ENCODE measurements at regions not wholly inside any gene's neighbourhood (a gene's known extent, or its start where the extent isn't known, plus 50 kb on each side); places are given as distances from the start of the nearest gene placed in this dataset.

DNA sequence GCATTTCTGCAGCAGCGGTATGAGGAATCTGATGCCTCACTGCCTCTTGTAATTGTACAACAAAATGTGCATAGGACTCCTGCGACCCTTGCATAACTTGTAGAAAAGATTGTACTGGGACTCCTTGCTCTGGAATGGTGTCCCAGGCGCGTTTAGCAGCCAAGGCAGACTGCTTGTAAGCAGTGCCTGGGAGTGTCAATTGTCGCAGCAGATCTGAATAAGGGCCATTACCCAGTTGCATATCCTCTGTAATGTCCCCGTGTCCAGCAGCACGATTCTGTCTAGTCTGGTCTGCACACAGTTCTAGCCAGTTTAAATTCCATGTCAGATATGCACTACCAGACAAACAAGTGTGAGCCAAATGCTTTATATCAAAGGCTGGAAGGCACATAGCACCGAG, 70.7 kb upstream of the BTN3A2 start:
- no peak for DNase-seq

DNA sequence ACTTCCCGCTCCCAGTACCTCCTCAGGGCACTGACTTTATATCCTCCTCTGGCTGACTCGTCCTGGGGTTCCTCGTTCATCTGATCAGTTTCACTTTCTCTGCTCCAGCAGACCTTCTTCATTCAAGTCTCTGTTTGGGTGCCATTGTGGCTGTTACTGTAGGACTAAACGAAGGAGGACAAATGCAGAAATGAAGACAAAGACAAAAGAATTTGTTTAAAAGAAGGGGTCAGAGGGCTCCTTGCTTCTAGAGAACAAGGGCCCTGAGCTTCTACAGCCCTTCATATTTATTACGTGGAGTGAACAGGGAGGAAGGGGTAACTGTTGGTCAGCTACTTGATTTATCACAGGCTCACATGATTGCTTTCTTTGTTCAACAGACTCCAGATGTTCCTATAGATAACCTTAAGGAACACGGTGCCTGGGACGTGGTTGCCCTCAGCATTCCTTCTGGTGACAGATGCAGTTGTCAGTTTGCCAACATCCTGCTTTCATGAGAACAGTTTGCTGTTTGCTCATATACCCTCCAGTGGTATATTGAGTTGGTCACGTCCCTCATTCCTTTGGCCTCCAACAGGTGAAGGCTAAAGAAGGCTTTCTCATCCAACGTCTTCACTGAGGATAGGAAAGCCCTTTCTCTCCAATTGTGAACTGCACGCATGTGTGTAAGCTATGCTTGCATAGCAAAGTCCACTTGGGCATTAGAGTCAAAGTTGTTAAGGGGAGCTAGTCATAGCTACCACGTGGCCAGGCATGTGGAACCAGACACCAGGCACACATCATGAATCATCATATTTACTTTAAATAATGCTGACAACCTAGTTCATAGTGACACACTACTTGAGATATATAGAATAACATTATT, 69.1 kb upstream of the BTN3A2 start:
- peak; percentile 61 for DNase-seq

DNA sequence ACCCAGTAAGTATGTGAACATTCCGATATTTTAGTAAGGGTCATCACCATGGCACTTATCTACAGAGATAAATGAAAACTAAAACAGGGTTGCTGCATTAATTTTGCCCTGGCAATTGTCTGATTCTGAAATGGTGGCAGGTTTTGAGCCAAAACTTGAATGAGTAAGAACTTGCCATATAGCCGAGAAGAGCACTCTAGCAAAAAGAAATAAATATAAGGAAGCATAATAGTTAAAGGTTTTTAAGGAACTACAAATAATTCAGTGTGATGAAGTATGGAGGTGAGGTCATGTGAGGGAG, 68.5 kb upstream of the BTN3A2 start:
- no peak for DNase-seq

DNA sequence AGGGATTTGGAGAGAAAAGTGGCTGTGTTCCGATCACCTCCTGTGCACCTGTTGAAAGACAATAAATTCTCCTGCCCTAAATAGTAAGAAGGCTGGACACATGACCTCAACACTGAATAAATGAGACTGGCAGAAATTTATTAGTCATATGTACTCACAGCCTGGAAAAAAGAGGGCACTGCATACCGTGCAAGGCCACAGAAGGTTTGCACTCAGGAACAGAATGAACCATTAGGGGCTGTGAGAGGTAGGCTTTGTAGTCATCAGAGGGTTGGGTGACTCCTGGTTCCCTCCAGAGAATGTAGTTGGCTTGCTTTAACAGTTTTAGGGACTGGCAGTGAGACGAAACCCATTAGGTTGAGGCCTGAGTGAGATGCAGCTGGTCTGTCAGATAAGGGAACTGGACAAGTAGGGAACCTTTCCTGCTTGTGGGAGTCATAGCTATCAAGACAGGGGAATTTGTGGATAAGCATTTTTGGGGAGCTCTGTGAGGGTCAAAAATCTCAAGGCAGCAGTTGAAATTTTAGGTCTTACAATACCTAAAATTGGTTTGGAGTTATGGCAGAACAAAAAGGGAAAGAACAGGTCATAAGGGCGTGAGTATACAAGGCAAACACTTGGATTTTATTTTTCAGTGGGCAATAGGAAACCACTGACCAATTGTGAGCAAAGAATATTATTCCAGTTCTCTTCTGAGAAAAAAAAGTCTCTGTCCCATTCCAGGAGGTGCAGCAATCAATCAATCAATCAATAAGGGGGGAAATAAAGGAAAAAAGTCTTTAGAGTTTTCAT, 67.9 kb upstream of the BTN3A2 start:
- no peak for DNase-seq

DNA sequence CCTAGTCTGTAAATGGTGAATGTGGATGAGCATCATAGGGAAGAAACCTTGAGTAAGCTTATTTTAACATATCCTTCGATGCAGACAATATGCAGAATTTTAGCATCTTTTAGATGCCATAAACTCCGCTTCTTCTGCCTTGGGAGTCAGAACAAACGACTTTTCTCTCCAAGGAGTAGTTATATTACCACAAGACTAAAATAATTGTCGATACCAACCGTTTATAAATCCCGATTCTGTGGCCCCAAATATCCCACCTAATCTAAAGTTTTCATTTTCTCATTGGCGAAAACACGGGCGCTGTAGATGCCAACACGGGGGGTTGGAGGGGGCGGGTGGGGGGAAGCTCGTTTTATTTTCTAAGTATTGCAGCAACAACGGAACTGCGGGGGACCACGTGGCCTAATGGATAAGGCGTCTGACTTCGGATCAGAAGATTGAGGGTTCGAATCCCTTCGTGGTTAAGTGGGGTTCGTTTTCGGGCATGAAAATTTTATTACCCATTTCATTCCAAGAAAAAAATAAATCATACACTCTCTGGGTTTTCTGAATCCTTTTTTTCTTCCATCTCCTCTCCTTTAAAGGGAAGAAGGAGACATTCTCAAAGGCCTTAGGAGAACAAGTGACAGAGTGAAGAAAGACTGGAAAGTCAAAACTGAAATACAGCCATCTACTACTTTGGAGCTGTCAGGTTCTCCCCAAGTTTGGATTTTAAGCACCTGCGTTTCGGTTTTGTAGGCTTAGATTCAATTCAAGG, 65.5 kb upstream of the BTN3A2 start:
- DNase-seq: no peak

DNA sequence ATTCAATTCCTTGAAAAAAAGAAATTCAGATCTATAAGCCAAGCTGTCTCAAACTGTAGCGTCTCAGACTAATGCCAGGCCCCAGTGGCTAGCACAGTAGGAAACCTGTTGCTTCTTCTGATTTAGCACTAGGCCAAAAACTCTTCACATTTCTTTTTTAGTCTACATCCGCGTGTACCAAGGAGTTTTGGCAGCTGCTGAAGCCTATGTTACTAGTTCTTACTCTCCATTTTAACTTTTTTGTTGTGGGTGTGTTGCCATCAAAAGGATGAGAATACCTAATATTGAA, 65.0 kb upstream of the BTN3A2 start:
- no peak for DNase-seq

DNA sequence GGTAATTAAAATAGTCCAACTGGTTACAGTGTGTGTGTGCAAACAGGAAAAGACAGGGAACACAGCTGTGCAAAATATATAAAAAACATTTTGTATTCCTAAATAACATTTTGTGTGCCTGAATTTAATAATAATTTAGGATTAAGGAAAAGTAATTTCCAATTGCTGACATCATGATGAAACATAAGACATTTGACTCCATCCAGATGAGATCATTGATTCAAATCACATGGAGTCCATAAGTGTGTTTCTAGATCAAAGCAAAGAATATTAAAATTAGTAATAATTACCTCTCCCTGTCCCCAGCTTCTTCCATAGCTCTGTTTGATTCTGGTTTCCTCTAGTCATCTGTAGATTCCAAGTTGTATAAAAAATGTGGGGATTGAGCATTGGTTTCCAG, 64.6 kb upstream of the BTN3A2 start:
- DNase-seq: no peak

DNA sequence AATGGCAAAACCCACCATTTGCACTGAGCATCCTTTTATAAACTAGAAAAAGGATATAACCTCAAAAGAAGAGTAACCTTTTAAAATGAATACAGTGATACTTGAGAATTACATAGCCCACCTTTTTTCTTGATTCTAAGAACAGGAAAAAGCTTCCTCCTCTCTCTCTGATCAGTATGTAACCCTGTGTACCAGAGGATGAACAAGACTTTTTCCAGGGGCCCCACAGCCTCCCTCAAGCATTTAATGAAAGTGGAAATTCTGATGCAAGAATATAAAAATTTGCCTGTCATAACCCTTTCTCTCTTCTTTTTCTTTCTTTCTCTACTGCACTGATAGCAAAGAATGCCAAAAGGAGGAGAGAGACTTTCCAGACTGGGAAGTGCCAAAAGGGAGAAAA, 64.2 kb upstream of the BTN3A2 start:
- no peak for DNase-seq

DNA sequence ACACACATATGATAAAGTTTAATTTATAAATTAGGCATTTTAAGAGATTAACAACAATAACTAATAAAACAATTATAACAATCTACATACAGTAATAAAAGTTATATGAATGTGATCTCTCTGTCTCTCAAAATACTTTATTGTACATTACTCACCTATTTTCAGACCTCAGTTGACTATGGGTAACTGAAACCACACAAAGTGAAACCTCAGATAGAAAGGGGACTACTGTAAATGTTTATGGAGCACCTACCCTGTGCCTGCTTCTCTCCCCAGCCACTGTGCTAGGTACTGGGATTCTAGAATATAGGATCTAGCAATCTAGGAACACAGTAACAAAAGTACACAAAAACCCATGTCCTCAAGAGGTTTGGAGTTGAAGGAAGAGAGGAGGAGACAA, 63.4 kb upstream of the BTN3A2 start:
- no peak for DNase-seq

DNA sequence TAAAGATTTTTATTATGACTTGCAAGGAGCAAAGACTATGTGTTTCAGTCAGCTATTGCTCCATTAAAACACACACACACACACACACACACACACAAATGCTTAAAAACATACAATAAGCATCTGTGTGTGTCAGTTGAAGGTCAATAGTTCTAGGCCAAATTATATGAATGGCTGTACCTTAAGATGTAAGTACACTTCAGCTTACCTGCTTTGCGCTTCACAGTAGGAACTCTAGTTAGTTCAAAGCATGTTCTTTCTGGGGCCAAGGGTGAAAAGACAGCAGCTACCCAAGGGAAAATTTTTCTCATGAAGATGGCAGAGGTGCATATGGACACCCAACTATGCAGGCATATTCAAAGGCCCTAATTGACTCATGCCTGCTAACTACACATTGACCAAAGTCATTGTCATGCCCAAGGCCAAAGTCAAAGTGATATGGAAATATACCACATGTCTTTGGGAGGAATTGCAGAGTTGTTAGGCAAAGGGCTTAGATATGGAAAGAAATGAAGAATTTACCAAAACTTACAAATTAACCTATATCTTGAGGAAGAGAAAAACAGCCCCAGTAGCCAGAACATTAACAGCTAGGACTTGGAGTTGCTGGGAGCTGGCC, 61.9 kb upstream of the BTN3A2 start:
- no peak for DNase-seq

DNA sequence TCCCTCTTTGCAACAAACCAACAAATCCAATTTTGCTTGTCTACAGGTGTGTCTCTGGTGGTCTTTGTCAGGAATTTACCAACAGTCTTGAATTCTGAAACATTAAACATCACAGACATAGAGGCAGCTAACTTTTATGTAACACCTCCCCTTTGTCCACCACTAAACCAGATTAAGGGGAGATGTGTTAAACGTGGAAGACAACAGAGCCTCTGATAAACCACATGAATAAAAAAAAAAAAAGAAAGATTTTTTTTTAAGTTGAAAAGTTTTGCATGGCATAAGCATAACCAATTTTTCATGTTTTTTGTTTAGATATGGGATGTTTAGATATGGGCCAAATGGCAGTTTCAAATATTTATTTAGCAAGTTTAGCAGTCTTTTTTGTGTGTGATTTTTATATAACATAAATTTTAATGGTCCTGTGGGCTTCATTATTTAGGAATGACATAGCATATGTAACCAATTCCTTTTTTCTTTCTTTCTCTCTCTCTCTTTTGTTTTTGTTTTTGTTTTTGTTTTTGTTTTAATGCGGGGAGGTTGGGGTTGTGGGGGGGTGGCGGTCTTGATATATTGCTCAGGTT, 60.7 kb upstream of the BTN3A2 start:
- no peak for DNase-seq

DNA sequence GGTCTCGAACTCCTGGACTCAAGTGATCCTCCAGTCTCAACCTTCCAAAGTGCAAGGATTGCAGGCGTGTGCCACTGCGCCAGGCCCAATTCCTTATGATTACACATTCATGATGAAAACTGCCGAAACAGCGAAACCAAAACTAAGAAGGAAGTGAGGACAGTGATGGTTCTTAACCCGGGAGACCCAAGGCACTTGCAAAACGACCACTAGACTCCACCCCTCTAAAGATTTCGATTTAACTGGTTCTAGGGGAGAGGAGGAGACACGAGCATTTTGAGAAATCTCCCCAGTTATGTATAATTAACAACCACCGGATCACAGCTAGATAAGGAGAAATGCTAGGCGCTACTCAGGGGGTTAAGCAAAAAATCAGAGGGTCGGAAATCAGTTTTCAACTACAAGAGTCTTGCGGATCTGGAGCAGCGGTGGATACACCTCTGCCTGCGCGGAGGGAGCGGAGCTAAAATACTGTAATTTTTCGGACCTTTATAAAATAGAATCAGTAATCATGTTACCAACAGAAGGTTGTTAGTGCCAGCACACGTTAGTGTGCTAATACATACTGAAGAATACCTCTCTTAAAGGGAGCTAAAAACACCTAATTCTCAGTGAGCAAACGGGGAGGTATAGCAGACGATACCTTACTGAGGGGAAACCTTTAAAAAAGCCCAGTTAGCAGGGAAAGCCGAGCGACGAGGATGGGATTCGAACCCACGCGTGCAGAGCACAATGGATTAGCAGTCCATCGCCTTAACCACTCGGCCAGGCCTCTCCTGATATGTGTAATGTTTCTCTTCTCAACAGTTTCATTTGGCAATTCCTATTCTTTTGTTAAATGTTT, 60.0 kb upstream of the BTN3A2 start:
- peak; percentile 64 for DNase-seq

DNA sequence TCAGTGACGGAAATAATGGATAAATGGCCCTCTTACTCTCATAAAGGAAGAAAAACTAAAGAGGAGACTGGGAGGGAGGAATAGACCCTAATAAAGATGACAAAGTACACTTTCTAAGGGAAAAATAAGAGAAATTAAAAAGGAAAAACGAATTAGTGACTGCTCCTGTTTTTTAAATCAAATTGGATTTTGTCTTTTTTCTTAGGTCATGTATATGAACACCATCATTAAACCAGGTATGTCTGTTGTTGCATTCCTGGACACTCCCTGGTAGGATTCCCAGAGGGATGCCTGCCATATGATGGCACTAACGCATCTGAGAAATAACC, 59.4 kb upstream of the BTN3A2 start:
- DNase-seq: no peak

DNA sequence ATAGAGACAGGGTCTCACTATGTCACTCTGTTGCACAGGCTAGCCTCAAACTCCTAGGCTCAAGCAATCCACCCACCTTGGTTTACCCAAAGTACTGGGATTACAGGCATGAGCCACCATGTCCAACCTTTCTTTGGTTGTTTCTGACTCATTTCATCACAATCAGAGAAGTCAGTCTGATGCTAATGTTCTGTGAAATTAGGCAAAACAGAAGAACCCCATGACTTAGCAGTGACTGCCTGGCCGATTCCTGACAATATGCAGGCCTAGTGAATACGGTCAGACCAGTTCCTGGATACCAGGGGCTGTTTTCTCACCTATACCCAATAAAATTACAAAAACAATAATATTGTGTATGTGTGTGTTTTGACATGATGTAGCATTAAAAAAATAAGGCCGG, 58.8 kb upstream of the BTN3A2 start:
- no peak for DNase-seq

DNA sequence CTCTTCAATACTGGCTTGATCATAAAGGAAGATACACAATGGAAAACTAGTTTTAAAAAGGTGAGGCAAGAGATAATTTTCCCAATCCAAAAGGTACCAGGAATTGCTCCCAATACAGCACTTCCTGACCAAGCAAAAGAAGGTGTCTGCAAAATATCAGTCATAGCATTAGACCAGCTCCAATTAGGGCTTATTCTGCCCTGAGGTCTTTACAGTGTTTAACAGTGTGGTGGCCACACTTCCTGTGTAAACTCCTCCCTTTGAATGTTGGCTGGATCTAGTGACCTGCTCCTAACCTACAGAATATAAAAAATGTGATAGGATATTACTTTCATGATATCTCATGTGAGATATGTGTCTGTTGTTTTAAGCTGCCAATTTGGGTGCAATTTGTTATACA, 57.1 kb upstream of the BTN3A2 start:
- no peak for DNase-seq

DNA sequence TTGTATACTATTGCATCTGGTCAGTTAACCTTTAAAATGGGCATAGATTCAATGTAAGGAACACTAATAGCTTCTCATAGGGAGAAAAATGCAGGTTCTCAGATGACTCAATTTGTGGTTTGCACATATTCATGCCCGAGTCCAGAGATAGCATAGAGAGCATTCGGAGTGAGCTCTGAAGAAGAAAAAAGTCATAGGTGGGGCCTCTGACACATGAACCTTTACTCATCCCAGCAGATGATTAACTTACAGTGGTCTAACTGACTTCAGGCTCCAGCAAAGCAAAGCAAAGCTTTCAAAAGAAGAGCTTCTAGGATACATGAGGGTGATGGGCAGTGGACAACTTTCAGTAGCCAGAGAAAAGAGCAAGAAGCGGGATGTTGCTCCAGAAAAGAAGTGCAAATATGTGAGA, 55.3 kb upstream of the BTN3A2 start:
- DNase-seq: peak; percentile 80

DNA sequence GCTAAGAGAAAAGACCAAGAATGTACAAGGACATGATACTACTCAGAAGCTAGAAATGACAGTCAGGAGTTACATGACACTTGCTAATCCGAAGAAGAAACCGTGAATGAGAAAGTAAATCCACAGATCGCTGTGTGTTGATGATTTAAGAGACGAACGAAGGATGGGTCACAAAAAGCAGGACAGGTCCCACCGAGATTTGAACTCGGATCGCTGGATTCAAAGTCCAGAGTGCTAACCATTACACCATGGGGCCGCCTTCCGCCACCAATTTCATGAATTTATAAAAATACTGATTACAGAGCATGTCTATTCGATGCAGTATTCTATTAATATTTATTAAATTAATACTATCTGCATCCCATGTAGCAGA, 54.0 kb upstream of the BTN3A2 start:
- peak; percentile 63 for DNase-seq

DNA sequence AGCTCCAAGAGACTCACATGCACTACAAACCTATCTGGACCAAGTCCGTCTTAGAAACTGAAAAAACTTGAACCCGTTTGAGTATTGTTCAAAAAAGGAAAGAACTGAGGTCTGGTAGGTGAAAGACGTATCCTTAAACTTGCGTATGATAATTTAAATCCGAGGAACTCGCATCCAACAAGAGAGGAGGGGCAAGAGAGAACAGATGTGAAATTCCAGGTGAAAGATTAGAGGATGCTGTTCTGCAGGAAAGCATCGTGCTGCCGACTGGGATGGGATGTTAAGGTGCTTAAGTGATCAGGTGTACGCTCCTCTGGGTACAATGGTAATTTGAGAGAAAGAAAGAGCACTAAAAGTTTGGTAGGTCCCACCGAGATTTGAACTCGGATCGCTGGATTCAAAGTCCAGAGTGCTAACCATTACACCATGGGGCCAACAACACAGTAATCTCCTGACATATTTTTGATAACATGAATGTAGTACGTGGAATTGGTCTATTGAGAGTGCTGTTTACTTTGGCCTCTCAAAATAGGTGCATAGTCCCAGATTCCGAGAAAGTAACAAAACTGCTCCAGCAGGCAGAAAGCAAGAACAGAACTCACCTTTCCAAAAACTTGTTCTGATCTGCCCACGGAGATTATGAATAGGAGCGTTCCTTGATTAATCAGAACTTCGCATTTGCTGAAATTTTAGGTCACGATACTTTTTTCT, 53.5 kb upstream of the BTN3A2 start:
- peak; percentile 76 for DNase-seq

DNA sequence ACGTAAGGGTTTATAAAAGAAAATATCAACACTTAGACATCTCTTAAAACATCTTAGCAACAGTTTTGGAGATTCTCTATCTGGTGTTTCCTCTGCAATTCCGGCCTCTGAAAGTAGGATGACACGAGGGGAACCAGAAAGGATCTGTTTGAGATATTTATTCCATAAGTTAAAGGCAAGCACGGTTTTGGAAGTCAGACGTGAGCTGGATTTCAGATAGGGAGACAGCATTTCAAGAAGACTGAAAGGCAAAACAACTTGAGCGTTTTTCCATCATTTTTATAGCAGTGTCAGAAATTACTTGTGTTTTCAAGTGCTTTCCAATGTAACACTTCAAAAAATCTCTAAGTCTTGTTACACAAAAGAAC, 52.9 kb upstream of the BTN3A2 start:
- DNase-seq: no peak

DNA sequence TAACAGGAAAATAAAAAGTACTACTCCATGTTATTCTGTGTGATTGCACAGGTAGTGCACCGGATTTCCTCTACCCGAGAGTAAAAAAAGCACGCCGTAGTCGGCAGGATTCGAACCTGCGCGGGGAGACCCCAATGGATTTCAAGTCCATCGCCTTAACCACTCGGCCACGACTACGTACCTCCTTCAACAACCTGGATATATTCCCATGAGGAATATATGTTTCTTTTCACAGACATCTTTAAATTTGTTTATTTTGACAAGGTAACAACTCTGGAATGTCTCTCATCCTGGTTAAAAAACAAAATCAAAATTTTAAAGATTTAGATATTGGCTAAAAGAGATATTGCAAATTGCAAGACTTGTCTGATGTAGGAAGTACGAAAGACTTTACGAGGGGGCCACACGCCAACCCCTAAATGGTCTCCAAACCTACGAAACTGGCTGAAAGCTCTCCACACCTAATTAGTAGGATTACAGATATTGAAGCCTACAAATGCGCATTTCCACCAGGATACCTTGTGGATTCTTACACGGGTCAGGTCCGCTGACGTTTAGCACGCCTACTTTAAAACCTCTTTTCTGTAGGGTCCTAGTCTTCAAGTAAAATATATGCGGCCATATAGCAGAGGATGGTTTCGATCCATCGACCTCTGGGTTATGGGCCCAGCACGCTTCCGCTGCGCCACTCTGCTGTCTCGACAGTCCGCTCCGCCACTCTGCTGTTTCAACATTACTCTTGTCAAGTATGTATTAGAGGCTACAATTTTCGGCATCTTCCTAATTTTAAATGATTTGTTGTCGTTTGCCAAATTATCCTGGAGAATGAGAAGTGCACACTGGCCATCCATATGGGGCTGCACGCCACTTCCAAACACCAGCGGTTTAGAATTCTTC, 52.2 kb upstream of the BTN3A2 start:
- peak; percentile 93 for DNase-seq
